ENCODE measurements at regions not wholly inside any gene's neighbourhood (a gene's known extent, or its start where the extent isn't known, plus 50 kb on each side); places are given as distances from the start of the nearest gene placed in this dataset.

DNA sequence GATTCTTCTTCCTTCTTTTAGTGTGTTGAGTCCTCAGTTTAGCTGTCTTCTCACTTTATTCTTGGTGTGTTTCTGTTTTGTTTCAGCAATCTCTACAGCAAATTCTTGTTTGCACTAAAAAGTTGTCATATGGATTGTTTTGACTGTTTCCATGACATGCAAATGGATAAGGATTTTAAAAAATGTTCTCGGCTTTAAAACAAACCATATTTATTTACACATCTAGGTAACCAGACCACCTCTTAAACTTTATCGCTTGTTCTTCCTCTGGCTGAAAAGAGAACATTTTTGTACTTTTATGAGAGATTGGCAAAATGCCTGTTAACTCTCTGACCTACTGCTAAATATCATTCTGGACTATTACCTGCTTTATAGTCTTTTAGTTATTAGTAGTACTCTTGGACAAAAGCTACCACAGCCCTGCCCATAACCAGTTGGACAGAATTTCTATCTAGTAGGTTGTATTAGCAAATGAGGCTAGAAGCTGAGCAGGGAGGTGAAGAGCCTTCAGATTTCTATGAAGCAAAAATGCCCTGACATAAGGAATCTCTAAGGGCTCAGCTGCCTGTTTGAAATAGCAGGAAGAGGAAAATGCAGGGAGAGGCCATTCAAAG is 268.3 kb downstream of the CD109 start:
- no peaks in the 10 kb centered on the region for H3K27me3 ChIP-seq
- no peak overlapping the region for H3K27ac ChIP-seq
- H3K4me3 ChIP-seq (ENCODE audit: low read depth in 1 of 2, low read length in 1 of 2), result no peak overlapping the region
- H3K9me3 ChIP-seq, result no peaks in the 10 kb centered on the region
- no peaks in the 10 kb centered on the region for H3K36me3 ChIP-seq
- TF ChIP-seq, protein P1, sequence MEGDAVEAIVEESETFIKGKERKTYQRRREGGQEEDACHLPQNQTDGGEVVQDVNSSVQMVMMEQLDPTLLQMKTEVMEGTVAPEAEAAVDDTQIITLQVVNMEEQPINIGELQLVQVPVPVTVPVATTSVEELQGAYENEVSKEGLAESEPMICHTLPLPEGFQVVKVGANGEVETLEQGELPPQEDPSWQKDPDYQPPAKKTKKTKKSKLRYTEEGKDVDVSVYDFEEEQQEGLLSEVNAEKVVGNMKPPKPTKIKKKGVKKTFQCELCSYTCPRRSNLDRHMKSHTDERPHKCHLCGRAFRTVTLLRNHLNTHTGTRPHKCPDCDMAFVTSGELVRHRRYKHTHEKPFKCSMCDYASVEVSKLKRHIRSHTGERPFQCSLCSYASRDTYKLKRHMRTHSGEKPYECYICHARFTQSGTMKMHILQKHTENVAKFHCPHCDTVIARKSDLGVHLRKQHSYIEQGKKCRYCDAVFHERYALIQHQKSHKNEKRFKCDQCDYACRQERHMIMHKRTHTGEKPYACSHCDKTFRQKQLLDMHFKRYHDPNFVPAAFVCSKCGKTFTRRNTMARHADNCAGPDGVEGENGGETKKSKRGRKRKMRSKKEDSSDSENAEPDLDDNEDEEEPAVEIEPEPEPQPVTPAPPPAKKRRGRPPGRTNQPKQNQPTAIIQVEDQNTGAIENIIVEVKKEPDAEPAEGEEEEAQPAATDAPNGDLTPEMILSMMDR (IDR thresholded peaks at IDR 0.05), result no peak
- H3K4me1 ChIP-seq (ENCODE audit: control insufficient read depth in 1 of 2, insufficient read depth in 1 of 2, low read depth in 1 of 2, low read length in 1 of 2), result no peaks in the 10 kb centered on the region

GRCh38 chr6:73962884-73963283 is 266.9 kb downstream of the CD109 start:
- Histone ChIP-seq H3K27me3 (no peaks in the 10 kb centered on the region), H3K4me1 (ENCODE audit: control insufficient read depth in 1 of 2, insufficient read depth in 1 of 2, low read depth in 1 of 2, low read length in 1 of 2) (no peaks in the 10 kb centered on the region), H3K36me3 (no peaks in the 10 kb centered on the region), H3K27ac (no peak overlapping the region), H3K9me3 (no peaks in the 10 kb centered on the region), H3K4me3 (ENCODE audit: low read depth in 1 of 2, low read length in 1 of 2) (no peak overlapping the region)
- TF ChIP-seq, protein P1 (IDR thresholded peaks at IDR 0.05), result no peak

GRCh38 chr6:73956305-73956704 is 260.3 kb downstream of the CD109 start:
- TF ChIP-seq, protein P1 (IDR thresholded peaks at IDR 0.05), result no peak
- Histone ChIP-seq H3K9me3 (no peaks in the 10 kb centered on the region), H3K4me1 (ENCODE audit: control insufficient read depth in 1 of 2, insufficient read depth in 1 of 2, low read depth in 1 of 2, low read length in 1 of 2) (no peaks in the 10 kb centered on the region), H3K4me3 (ENCODE audit: low read depth in 1 of 2, low read length in 1 of 2) (no peak overlapping the region), H3K36me3 (no peaks in the 10 kb centered on the region), H3K27ac (no peak overlapping the region), H3K27me3 (no peaks in the 10 kb centered on the region)

DNA sequence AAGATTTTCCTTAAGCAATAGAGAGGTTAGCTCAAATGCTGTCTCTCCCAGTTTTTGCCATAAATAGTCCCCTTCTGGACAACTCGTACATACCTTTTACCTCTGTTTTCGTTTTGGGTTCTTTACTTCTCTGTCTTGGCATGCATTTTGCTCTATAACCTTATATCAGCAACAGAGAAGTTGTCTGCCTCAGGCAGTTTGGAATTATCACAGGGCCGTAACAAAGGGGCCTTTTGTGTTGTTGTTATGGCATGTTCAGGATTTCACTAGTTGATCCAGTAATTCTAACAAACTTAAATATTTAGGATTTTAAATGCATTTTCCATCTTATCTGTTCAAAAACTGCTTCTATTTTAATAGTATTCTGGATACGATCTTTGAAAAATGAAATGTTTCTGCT is 259.8 kb downstream of the CD109 start:
- no peaks in the 10 kb centered on the region for H3K4me1 ChIP-seq (ENCODE audit: control insufficient read depth in 1 of 2, insufficient read depth in 1 of 2, low read depth in 1 of 2, low read length in 1 of 2)
- no peaks in the 10 kb centered on the region for H3K36me3 ChIP-seq
- TF ChIP-seq, protein P1 (IDR thresholded peaks at IDR 0.05), result no peak
- H3K4me3 ChIP-seq (ENCODE audit: low read depth in 1 of 2, low read length in 1 of 2), result no peak overlapping the region
- H3K27ac ChIP-seq, result no peak overlapping the region
- H3K9me3 ChIP-seq, result no peaks in the 10 kb centered on the region
- H3K27me3 ChIP-seq, result no peaks in the 10 kb centered on the region

DNA sequence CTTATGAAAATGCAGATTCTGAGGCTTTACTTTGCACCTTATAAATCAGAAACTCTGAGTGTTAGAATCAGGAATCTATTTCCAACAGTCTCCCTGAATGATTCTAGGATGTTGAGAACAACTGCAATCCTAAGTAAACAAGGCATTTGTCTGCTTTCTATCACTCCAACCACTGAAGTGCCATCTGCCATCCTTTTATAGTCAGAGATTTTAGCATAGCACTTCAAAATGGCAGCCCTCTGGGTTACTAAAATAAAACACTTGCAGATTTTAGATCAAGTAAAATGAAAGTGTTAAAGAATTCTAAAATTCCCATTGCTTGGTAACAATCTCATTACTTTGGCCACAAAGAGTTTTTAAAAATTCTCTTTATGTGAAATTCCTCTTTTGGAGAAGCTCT is 258.9 kb downstream of the CD109 start:
- no peaks in the 10 kb centered on the region for H3K4me1 ChIP-seq (ENCODE audit: control insufficient read depth in 1 of 2, insufficient read depth in 1 of 2, low read depth in 1 of 2, low read length in 1 of 2)
- H3K36me3 ChIP-seq, result no peaks in the 10 kb centered on the region
- no peaks in the 10 kb centered on the region for H3K9me3 ChIP-seq
- H3K27me3 ChIP-seq, result no peaks in the 10 kb centered on the region
- H3K27ac ChIP-seq, result no peak overlapping the region
- TF ChIP-seq, protein P1 (IDR thresholded peaks at IDR 0.05), result no peak
- H3K4me3 ChIP-seq (ENCODE audit: low read depth in 1 of 2, low read length in 1 of 2), result no peak overlapping the region

- TF ChIP-seq, protein P1 (IDR thresholded peaks at IDR 0.05), result no peak
- H3K4me3 ChIP-seq (ENCODE audit: low read depth in 1 of 2, low read length in 1 of 2), result no peak overlapping the region
- H3K27me3 ChIP-seq, result no peaks in the 10 kb centered on the region
- H3K4me1 ChIP-seq (ENCODE audit: control insufficient read depth in 1 of 2, insufficient read depth in 1 of 2, low read depth in 1 of 2, low read length in 1 of 2), result no peaks in the 10 kb centered on the region
- H3K27ac ChIP-seq, result no peak overlapping the region
- H3K9me3 ChIP-seq, result no peaks in the 10 kb centered on the region
- no peaks in the 10 kb centered on the region for H3K36me3 ChIP-seq
Observed at GRCh38 chr6:73951183-73951582, 255.2 kb downstream of the CD109 start.
